Endodermal cell (in vitro differentiated cells): ENCODE measurements at regions not wholly inside any gene's neighbourhood (a gene's known extent, or its start where the extent isn't known, plus 50 kb on each side); places are given as distances from the start of the nearest gene placed in this dataset.

Experiments used
- DNase-seq: peaks from one replicate; pipeline ENCODE4 v3.0.0-alpha.2; 2017
- H3K27ac ChIP-seq: 2 replicates; pipeline ENCODE4 v1.5.1; 2013; ENCODE audit warnings: mild to moderate bottlenecking, low read depth, low read length, moderate library complexity
- H3K27me3 ChIP-seq: 2 replicates; pipeline ENCODE4 v1.6.1; 2013; ENCODE audit warnings: mild to moderate bottlenecking, low read length, moderate library complexity; ENCODE audit not compliant: insufficient read depth, control insufficient read depth, poor library complexity, severe bottlenecking
- H3K36me3 ChIP-seq: 2 replicates; pipeline ENCODE4 v1.7.0; 2013; ENCODE audit warnings: mild to moderate bottlenecking, low read length, moderate library complexity; ENCODE audit not compliant: control insufficient read depth, insufficient read depth
- H3K4me1 ChIP-seq: one replicate; pipeline ENCODE4 v1.7.0; 2013; ENCODE audit warnings: low read length; ENCODE audit not compliant: control insufficient read depth, insufficient read depth
- H3K4me3 ChIP-seq: 2 replicates; pipeline ENCODE4 v1.5.1; 2013; ENCODE audit warnings: mild to moderate bottlenecking, low read length, moderate library complexity
- H3K9ac ChIP-seq: 2 replicates; pipeline ENCODE4 v1.6.1; 2013; ENCODE audit warnings: mild to moderate bottlenecking, low read length, moderate library complexity; ENCODE audit not compliant: poor library complexity, severe bottlenecking; ENCODE audit errors: extremely low read depth
- H3K9me3 ChIP-seq: 2 replicates; pipeline ENCODE4 v1.6.1; 2013; ENCODE audit warnings: mild to moderate bottlenecking, low read length, moderate library complexity; ENCODE audit not compliant: control insufficient read depth
- H3K27ac Mint-ChIP-seq: 2 replicates; pipeline ENCODE4 v1.8.0; 2020; ENCODE audit warnings: mixed read lengths
- H3K27me3 Mint-ChIP-seq: 2 replicates; pipeline ENCODE4 v1.8.0; 2021; ENCODE audit warnings: mild to moderate bottlenecking, mixed read lengths; ENCODE audit not compliant: insufficient read depth
- H3K36me3 Mint-ChIP-seq: 2 replicates; pipeline ENCODE4 v1.8.0; 2020; ENCODE audit warnings: low read depth, mixed read lengths
- H3K4me1 Mint-ChIP-seq: 2 replicates; pipeline ENCODE4 v1.8.0; 2020; ENCODE audit warnings: mixed read lengths
- H3K4me3 Mint-ChIP-seq: 2 replicates; pipeline ENCODE4 v1.8.0; 2020; ENCODE audit warnings: mild to moderate bottlenecking, moderate library complexity, mixed read lengths
- H3K9me3 Mint-ChIP-seq: 2 replicates; pipeline ENCODE4 v1.8.0; 2020; ENCODE audit warnings: mild to moderate bottlenecking, mixed read lengths
- CTCF ChIP-seq: fragments of 200-600 bp; sonication (generic); conservative IDR thresholded peaks from 2 replicates; pipeline ENCODE4 v1.5.0; 2021; ENCODE audit warnings: antibody characterized with exemption, mild to moderate bottlenecking
- WGBS, 2 experiments: methylation state at CpG; one replicate each; pipeline versions ENCODE4 v1.1.5 to v1.1.7; 2013; ENCODE audit warnings: missing lambda C conversion rate in 2 of 2, mixed read lengths in 1 of 2; ENCODE audit not compliant: insufficient coverage in 1 of 2, insufficient read length in 1 of 2; 5-methylcytosine and 5-hydroxymethylcytosine counted together

- no peaks in the 10 kb centered on the region for H3K36me3 Mint-ChIP-seq
- peak; percentile 78 for DNase-seq
- Histone ChIP-seq H3K9me3 (no peaks in the 10 kb centered on the region), H3K9ac (no peak overlapping the region), H3K27me3 (no peaks in the 10 kb centered on the region), H3K4me1 (no peaks in the 10 kb centered on the region), H3K36me3 (no peaks in the 10 kb centered on the region), H3K27ac (no peak overlapping the region), H3K4me3 (no peak overlapping the region)
- peak; percentile 84 for TF ChIP-seq CTCF
- H3K4me1 Mint-ChIP-seq: peaks cover 3% of the 10 kb centered on the region
- 0 to 25% methylated on average over 1 to 3 of the region's 3 CpGs for WGBS, 2 experiments
- no peaks in the 10 kb centered on the region for H3K9me3 Mint-ChIP-seq
- H3K27me3 Mint-ChIP-seq: peaks cover 4% of the 10 kb centered on the region
- H3K27ac Mint-ChIP-seq: no peak overlapping the region
- no peak overlapping the region for H3K4me3 Mint-ChIP-seq
Observed at GRCh38 chr3:104102386-104102785, 1264.3 kb upstream of the ALCAM start.

GRCh38 chr3:104106276-104106675, 1260.4 kb upstream of the ALCAM start:
- DNase-seq: no peak
- H3K27ac ChIP-seq: no peak overlapping the region
- 74% methylated on average over 3 of the region's 3 CpGs; no CpG with 5 or more reads in 1 of the 2 experiments for WGBS, 2 experiments
- H3K9me3 Mint-ChIP-seq: no peaks in the 10 kb centered on the region
- peaks cover 4% of the 10 kb centered on the region for H3K27me3 Mint-ChIP-seq
- H3K36me3 Mint-ChIP-seq: no peaks in the 10 kb centered on the region
- H3K4me3 ChIP-seq: no peak overlapping the region
- no peak overlapping the region for H3K27ac Mint-ChIP-seq
- no peaks in the 10 kb centered on the region for H3K27me3 ChIP-seq
- H3K4me3 Mint-ChIP-seq: no peak overlapping the region
- no peaks in the 10 kb centered on the region for H3K4me1 ChIP-seq
- H3K9me3 ChIP-seq: no peaks in the 10 kb centered on the region
- H3K36me3 ChIP-seq: no peaks in the 10 kb centered on the region
- TF ChIP-seq CTCF: no peak
- H3K4me1 Mint-ChIP-seq: peaks cover 3% of the 10 kb centered on the region
- no peak overlapping the region for H3K9ac ChIP-seq

- Mint-ChIP-seq H3K4me3 (no peak overlapping the region), H3K9me3 (no peaks in the 10 kb centered on the region), H3K27ac (no peak overlapping the region), H3K36me3 (no peaks in the 10 kb centered on the region), H3K27me3 (no peaks in the 10 kb centered on the region), H3K4me1 (no peaks in the 10 kb centered on the region)
- no peak for TF ChIP-seq CTCF
- Histone ChIP-seq H3K27ac (no peak overlapping the region), H3K36me3 (no peaks in the 10 kb centered on the region), H3K27me3 (no peaks in the 10 kb centered on the region), H3K4me1 (no peaks in the 10 kb centered on the region), H3K9ac (no peak overlapping the region), H3K4me3 (no peak overlapping the region), H3K9me3 (no peaks in the 10 kb centered on the region)
- WGBS, 2 experiments: 100% methylated on average over 2 of the region's 2 CpGs; no CpG with 5 or more reads in 1 of the 2 experiments
- no peak for DNase-seq
Observed at GRCh38 chr3:104108522-104108921, 1258.2 kb upstream of the ALCAM start.
